WTC11 (cell line): ENCODE measurements at regions not wholly inside any gene's neighbourhood (a gene's known extent, or its start where the extent isn't known, plus 50 kb on each side); places are given as distances from the start of the nearest gene placed in this dataset.

ENCODE experiments used
- ATF3 ChIP-seq: sonication (generic); formaldehyde crosslinking; conservative IDR thresholded peaks from 2 replicates; pipeline ENCODE4 v1.8.1; 2022; ENCODE audit warnings: mild to moderate bottlenecking, missing genetic modification reagents
- ATF6 ChIP-seq: sonication (generic); formaldehyde crosslinking; IDR thresholded peaks from 2 replicates; pipeline ENCODE4 v1.8.1; 2023; ENCODE audit warnings: mild to moderate bottlenecking, missing genetic modification reagents
- FOXK1 ChIP-seq: sonication (generic); formaldehyde crosslinking; IDR thresholded peaks from 2 replicates; pipeline ENCODE4 v1.8.0; 2022; ENCODE audit warnings: mild to moderate bottlenecking, moderate library complexity, missing genetic modification reagents
- JUN ChIP-seq: sonication (generic); formaldehyde crosslinking; IDR thresholded peaks from 2 replicates; pipeline ENCODE4 v1.8.0; 2023; ENCODE audit warnings: mild to moderate bottlenecking, missing genetic modification reagents
- ZNF232 ChIP-seq: sonication (generic); formaldehyde crosslinking; IDR thresholded peaks from 2 replicates; pipeline ENCODE4 v1.8.0; 2022; ENCODE audit warnings: mild to moderate bottlenecking, missing genetic modification reagents
- TF ChIP-seq, protein P1 (sequence below): fragments of 200-600 bp; IDR thresholded peaks from 2 replicates; pipeline ENCODE4 v1.8.0; 2022; ENCODE audit warnings: antibody characterized with exemption

DNA sequence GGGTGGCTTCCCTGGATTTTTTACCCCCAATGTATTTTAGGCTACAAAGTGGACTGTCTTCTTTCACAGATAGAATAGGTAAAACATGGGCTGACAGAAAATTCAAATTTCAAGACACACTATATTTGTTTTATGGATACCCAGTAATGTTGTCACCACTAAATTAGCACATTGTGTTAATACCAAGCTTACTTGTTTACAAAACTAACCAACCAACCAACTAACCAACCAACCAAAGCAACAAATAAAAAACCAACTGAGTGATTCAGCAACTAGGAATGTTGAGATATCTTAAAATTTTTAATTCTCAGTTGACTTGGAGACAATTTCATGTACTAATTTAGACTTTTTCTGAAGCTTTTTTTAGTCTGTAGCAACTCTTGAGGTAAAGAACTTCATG lies 69.3 kb upstream of the CTSC start:
- TF ChIP-seq, protein P1, sequence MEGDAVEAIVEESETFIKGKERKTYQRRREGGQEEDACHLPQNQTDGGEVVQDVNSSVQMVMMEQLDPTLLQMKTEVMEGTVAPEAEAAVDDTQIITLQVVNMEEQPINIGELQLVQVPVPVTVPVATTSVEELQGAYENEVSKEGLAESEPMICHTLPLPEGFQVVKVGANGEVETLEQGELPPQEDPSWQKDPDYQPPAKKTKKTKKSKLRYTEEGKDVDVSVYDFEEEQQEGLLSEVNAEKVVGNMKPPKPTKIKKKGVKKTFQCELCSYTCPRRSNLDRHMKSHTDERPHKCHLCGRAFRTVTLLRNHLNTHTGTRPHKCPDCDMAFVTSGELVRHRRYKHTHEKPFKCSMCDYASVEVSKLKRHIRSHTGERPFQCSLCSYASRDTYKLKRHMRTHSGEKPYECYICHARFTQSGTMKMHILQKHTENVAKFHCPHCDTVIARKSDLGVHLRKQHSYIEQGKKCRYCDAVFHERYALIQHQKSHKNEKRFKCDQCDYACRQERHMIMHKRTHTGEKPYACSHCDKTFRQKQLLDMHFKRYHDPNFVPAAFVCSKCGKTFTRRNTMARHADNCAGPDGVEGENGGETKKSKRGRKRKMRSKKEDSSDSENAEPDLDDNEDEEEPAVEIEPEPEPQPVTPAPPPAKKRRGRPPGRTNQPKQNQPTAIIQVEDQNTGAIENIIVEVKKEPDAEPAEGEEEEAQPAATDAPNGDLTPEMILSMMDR = no peak
- TF ChIP-seq JUN (CRISPR knock-in tag) (no peak), ZNF232 (CRISPR knock-in tag) (no peak), FOXK1 (no peak), ATF6 (CRISPR knock-in tag) (no peak), ATF3 (CRISPR knock-in tag) (no peak)
